A172 (cell line): ENCODE measurements at regions not wholly inside any gene's neighbourhood (a gene's known extent, or its start where the extent isn't known, plus 50 kb on each side); places are given as distances from the start of the nearest gene placed in this dataset.

Experiments
- DNase-seq: peaks from one replicate; pipeline ENCODE4 v3.0.0-alpha.2; 2015; ENCODE audit warnings: low spot score

GRCh38 chr6:144823131-144823530 is 538.0 kb downstream of the UTRN start:
- DNase-seq, result no peak

DNA sequence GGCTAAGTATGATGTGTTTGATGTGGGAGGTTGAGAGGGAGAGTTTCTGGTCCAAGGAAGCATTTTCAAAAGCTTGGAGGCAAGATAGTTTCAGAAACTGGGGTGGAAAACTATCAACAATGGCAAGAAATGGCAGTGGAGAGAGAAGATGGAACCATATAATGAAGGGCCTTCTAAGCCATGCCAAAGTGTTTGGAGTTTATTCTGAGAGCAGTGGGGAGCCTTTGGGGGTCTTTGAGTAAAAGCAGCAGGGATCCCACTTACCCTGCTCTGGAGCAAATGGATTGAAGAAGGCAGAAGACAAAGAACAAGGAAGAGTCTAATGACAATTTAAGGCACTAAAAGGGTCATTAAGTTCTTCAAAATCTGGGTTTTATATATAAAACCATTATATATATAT is 538.9 kb downstream of the UTRN start:
- DNase-seq, result no peak

- no peak for DNase-seq
These were observed 549.4 kb downstream of the UTRN start for GRCh38 chr6:144834426-144835038.

- DNase-seq, result no peak
These were observed 550.3 kb downstream of the UTRN start for GRCh38 chr6:144835322-144835973.

DNA sequence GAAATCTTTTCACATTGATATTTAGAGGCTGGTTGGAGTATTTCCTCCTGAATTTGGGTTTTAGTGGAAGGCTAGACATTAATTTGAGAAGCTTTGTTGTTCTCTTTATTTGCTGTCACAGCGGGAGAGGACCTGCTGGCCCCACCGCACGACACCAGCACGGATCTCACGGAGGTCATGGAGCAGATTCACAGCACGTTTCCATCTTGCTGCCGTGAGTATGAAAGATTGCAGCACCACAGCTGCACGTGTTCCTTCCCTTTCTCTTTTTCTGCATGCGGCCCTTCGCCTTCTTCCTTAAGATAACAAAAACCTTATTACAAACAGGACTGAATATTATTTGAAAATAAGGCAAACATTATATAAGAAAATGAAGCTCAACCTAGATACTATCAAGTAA is 555.5 kb downstream of the UTRN start:
- no peak for DNase-seq

GRCh38 chr6:144843701-144844100 is 558.6 kb downstream of the UTRN start:
- no peak for DNase-seq

DNA sequence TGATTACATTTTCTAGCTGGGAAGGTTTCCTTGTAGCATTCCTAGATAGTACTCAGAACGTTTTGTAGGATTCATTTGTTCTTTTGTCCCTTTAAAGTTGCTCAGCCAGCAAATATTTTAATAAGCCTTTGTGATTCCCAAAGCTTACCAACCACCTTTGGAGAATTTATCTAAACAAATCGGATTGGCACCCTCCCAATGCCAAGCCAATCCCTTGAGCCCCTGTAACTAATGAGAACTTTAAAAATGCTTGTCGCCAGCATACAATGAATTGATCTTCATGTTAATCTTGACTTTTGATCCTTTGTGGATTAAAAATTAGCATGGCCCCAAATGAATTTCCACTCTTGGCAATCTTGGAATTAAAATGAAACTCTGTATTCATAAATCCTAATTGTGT is 559.5 kb downstream of the UTRN start:
- no peak for DNase-seq

- no peak for DNase-seq
These were observed 560.1 kb downstream of the UTRN start for GRCh38 chr6:144845186-144845585.

GRCh38 chr6:144847916-144848315 is 562.8 kb downstream of the UTRN start:
- no peak for DNase-seq

GRCh38 chr6:144849920-144850319 is 564.8 kb downstream of the UTRN start:
- DNase-seq, result no peak

- DNase-seq, result no peak
These were observed 568.5 kb downstream of the UTRN start for GRCh38 chr6:144853603-144854002.

- DNase-seq, result no peak
These were observed 569.5 kb downstream of the UTRN start for GRCh38 chr6:144854654-144855053.

GRCh38 chr6:144855375-144855774 is 570.2 kb downstream of the UTRN start:
- DNase-seq, result no peak

GRCh38 chr6:144855812-144856531 is 570.8 kb downstream of the UTRN start:
- no peak for DNase-seq

GRCh38 chr6:144856622-144857021 is 571.5 kb downstream of the UTRN start:
- DNase-seq, result no peak

- no peak for DNase-seq
These were observed 572.0 kb downstream of the UTRN start for GRCh38 chr6:144857086-144857485.

GRCh38 chr6:144862769-144863168 is 577.6 kb downstream of the UTRN start:
- no peak for DNase-seq

DNA sequence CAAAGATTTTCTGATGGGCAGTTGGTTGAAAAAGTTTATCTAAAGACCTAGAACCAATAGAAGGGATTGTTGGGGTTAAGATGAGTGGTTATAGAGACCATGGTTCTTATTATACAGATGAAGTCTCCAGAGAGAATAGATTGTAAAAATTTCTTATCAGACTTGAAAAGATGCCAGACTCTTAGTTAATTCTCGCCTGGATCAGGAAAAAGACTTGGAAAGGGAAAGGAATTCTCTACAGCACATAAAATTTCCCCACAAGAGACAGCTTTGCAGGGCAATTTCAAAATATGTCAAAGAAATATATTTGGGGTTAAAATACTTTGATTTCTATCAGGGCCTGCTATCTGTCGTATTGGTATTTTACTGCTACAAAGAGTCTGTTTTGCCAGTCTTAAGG is 582.6 kb downstream of the UTRN start:
- no peak for DNase-seq

GRCh38 chr6:144870782-144871181 is 585.6 kb downstream of the UTRN start:
- no peak for DNase-seq

DNA sequence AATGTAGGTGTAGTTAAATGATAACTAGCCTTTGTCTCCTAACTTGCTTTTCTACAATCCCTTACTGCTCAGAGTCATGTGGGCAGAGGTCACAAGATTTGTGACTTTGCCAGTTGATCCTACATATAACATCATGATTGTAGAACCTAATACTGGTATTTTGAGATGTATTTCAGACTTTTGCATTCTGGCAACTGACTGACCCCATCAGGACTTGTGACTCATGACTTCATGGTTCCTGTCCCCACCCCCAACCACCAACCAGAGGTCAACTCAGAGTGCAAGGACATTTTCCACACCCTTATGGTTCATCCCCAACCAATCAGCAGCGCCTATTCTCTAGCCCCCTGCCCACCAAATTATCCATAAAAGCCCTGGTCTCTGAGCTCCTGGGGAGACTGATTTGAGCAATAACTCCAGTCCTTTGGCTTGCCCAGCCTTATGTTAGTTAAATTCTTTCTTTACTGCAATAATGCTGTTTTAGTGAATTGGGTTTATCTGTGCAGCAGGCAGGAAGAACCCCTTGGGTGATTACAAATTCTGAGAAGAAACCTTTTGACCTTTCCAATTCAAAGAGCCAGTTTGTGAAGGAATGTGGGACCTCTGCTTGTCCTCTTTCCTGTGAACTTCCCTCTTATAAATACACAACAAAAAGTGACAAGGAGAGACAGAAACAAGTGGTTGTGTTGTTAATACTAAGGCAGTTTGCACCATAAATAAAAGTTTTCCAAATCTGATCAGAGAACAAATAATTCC is 588.7 kb downstream of the UTRN start:
- DNase-seq, result no peak

- DNase-seq, result no peak
These were observed 591.6 kb downstream of the UTRN start for GRCh38 chr6:144876689-144877088.

GRCh38 chr6:144877118-144877517 is 592.0 kb downstream of the UTRN start:
- no peak for DNase-seq

DNA sequence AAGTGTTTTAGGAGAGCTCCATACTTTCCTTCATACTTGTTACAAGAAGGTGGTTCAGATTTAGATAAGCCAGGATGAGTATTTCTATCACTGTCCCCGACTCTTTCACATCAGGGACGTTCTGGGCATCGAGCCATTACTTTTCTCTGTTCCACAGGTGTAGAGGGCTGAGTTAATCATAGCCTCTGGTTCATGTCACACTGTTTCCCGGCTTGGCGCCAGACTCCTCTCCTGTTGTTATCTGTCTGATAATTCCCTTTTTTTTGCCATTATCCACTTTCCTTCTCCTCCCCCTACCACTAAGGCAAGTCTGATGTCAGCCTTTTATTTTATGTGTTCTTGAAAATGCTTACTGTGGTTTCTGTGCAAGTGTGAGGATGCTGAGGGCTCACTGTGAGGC is 593.4 kb downstream of the UTRN start:
- no peak for DNase-seq
